HG02588 (cell line): ENCODE measurements at regions not wholly inside any gene's neighbourhood (a gene's known extent, or its start where the extent isn't known, plus 50 kb on each side); places are given as distances from the start of the nearest gene placed in this dataset.
"Not testable (repeated sequence)": the region's sequence is repeated elsewhere in the genome, so short reads cannot be mapped to it uniquely, and the experiment has no call there.

Experiments used
- ATAC-seq: cut with Tn5 transposase; IDR thresholded peaks from one replicate; pipeline ENCODE4 v1.9.1; 2021; ENCODE audit warnings: mild to moderate bottlenecking, moderate library complexity; ENCODE audit not compliant: unreplicated experiment

DNA sequence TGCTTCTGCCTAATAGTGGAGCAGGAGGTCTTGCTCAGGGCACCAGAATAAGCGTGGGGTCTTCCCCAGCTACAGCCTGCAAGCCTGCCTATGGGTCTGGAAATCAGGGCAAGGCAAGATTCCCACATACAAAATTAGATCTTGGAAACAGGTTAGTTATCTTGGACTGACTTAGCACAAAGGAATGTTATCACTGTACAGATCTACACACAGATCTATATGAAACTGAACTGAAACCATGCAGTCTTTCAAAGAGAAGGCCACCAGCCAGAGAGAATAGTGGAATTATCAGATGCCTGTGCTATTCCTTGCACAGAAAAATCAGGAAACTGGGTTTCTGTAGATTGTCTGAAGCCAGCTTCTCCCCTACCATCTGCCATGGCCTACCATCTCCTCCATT, 585.7 kb downstream of the ACTL7B start:
- no peak for ATAC-seq

DNA sequence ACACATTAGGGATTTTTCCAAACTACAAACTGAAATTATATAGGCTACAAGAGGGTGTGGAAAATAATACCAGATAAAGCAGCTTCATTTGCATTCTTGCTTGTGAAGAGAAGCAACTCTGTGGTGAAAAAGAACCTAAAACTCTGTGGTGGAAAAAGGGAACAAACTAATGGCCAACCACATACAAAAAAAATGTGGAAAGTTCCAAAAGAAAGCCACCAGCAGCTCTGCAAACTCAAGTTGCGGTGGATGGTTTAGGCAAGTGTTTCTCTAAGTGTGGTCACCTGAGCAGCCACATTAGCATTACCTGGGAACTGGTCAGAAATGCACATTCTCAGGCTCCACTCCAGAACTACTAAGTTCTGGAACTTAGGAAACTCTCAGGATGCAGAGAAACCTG, 586.4 kb downstream of the ACTL7B start:
- ATAC-seq, result no peak

DNA sequence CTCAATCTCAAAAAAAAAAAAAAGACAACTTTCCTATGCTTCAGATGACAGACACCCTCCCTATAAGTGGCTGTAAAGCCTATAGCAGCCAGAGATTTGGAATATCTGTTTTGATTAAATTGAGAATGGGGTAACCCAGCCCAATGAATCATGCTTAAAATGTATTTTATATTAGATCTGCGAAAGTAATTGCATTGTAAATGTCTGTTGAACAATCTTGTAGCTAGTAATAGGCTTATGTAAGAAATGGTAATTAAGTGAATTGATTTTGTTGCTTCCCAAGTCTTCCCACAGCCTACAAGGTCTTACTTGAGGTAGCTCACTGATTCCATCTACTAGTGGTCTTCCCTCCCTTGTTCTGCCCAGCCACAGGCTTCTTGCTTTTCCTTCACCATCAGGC, 590.7 kb downstream of the ACTL7B start:
- no peak for ATAC-seq

DNA sequence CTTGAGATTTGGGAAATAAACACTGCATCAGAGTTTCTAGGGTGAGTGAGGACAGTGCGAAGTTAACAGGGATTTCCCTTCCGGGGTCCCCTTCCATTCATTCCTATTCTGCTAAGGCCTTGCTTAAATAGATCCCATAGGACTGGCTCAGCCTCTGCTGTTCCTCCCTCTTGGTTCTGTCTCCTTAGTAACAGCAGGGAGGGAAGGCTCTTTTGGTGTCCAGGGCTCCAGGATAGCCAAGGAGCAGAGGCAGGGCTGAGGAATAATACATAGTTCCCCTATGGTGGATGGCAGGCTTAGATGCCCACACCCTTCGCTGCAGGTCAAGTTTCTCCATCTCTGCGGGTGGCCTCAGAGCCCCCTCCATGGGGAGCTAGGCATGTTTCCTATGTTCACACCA, 591.7 kb downstream of the ACTL7B start:
- ATAC-seq, result no peak

DNA sequence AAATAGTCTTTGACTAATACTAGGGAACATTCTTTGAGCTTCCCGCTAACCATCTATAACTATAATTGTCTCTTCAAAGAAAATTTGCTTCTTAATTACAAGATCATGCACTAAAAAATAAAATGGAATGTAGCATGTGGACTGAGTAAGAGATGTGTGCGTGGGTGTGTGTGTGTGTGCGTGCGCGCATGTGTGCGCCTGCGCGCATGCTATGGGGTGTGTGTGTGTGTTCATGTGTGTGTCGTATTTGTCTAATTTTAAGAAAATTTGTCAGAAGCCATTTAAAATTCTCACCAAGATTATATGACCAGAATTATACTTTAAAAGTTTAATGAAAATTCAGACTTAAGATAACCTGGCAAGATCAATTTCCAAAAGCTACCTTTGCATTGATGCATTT, 593.0 kb downstream of the ACTL7B start:
- no peak for ATAC-seq

DNA sequence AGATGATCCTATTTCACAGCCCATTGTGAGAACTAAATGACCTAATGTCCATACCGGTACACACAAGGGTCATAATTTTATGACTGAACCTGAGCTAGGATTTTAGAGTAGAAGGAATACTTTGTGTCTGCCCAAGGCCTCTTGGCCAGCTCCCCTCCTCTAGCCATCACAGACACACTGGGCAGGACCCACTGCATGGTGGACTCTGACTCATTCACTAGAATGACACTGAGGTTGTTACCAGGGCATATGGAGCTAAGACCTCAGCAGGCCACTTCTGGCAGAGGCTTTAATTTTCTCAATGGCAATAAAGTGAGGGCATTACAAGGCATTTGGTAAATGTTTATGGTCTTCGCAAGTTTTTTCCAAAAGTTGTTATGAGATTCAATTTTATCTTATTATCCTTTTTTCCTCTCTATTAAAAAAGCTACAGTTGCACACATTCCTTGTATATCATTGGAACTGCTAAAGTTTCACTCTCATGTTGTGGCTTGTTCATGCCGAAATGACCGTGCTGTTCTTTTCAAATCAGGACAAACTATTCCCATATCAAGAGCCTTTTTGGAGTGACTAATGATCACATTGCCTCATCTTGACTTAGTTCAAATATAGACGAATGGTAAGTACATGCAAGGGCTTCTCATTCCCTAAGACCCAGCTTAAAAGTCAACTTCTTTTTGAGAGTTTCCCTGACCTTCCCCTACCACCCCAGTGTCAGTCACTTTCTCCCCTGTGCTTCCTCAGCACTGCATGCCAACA, 595.7 kb downstream of the ACTL7B start:
- no peak for ATAC-seq

DNA sequence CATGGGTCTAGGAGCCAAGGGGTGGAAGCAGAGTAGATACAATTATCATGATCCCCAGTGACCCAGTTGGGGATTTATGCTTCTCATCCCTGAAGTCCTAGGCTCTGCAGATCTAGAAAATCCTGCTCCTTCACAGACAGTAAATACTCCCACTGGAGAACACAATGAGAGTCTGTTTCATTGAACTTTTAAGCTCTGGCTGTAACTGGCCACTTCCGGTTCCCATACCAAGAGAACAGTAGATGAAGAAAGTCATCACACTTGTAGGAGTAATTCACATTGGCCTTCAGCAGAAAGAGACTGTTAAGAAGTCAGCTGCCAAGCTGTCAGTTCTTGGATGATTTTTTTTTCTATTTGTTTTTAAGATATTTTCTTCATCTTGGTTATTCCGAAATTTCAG, 597.1 kb downstream of the ACTL7B start:
- ATAC-seq, result no peak

DNA sequence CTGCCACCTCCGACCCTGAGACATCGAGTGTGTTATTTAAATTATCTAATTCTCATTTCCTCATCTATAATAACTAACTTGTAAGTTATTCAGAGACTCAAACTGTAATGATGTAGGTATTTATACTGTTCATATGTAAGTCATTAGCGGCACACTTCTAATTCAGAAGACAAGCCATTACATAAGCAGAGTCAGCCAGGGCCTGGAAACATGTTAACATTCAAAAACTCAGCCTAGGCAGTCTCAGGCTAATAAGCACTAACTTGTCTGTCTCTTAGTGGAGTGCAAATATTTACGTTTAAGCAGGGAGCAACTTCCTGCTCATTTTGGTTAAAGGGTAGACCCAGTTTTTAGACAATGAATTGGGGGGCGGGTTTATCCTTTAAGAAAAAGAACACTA, 598.4 kb downstream of the ACTL7B start:
- no peak for ATAC-seq

DNA sequence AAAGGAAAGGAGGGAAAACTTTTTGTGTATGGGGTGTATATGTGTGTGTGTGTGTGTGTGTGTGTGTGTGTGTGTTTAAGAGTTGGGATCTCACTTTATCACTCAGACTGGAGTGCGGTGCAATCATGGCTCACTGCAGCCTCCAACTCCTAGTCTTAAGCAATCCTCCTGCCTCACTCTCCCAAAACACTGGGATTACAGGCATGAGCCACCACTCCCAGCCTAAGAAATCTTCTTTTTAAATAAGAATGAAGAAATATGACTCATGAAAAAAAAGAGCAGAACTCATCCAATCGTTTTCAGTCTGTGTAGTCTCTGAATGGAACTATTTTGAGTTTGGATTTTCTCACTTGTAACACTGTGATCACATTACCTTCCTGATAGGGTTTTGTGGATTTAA, 601.5 kb downstream of the ACTL7B start:
- no peak for ATAC-seq

DNA sequence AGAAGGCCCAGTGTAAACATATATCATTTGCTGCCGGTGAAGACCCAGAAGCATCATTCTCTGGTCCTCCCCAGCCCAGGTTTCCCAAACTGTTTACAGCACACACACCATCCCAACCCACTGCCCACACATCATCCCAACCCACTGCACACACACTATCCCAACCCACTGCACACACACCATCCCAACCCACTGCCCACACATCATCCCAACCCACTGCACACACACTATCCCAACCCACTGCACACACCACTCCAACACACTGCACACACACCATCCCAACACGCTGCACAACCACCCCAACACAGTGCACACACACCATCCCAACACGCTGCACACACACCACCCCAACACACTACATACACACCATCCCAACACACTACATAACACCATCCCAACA, 608.4 kb downstream of the ACTL7B start:
- not testable (repeated sequence) for ATAC-seq

DNA sequence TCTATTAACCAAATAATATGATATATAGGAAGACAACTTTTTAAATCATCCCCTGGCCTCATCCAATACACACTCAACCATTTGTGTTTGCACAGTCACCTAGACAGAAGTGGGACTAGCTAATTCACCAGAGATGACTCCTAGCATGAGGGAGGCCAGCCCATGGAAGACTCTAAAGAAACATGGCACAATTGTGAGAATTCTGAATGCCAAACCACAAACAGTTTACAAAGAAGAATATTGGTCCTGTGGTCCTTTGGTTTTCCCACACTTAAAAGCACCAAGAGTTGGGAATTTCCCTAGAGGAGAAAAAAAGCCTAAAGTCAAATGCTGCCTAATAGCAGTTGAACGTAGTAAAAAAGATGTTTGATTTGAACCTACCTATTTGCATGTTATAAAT, 609.9 kb downstream of the ACTL7B start:
- no peak for ATAC-seq

DNA sequence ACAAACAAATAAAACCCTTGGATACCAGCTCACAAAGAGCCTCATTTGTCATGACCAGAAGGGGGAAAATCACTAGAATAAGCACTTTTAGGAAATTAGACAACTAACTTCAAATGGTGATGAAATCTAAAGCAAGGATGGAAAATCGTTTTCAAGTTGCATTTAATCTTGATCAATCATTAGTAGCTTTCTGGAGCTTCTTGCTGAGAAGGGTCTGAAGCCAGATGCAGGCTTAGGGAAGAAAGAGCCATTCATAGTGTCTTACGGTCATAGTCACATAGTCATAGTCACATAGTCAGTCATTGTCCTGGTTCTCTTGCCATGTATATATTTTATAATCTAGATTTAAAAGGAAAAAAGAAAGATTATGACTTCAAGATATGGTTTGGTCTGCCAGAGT, 610.5 kb downstream of the ACTL7B start:
- no peak for ATAC-seq

DNA sequence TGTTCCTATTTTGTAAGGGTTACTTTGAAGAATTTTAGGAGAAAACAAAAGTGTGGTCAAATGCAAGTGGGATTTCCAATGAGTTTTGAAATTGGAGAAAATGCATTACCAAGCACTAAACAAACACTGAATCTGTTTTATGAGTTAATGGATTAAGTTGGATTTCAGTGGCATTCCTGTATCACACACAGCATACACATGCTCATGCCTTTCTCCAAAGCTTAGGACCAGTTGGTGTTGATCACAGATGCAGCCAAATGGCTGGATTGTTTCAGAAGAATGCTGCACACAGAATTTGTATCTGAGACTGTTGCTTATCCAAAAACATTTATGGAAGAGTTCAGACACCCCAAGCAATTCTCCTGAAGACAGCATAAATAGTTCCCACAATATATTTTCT, 611.1 kb downstream of the ACTL7B start:
- no peak for ATAC-seq

DNA sequence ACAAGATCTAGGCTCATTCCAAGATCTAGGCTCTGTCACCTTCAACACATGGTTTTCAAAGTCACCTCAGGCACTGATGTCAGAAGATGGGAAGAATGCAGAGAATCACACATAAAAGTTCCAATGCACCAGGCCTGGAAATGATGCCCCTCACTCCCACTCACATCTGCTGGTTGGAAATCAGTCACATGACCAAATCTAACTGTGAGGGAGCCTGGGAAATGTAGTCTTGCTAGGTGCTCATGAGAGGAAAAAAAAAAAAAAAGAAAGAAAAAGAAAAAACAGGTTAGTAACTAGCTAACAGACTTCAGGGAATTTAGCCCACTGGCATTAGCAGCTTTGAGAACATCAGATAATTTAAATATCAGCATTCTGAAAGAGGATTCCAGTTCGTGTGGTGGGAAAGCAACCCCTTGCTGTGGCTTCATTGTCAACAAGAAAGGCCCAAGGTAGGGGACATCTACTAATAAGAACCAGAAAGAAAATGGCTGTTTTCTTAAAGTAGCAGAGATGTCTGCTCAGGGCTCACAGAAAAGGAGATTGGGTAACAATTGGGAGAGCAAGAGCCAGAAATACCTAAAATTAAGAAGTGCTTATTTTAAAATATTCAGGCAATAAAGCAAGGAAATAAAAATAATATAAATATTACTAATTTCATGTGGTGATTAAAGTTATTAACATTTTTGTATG, 614.3 kb downstream of the ACTL7B start:
- no peak for ATAC-seq

DNA sequence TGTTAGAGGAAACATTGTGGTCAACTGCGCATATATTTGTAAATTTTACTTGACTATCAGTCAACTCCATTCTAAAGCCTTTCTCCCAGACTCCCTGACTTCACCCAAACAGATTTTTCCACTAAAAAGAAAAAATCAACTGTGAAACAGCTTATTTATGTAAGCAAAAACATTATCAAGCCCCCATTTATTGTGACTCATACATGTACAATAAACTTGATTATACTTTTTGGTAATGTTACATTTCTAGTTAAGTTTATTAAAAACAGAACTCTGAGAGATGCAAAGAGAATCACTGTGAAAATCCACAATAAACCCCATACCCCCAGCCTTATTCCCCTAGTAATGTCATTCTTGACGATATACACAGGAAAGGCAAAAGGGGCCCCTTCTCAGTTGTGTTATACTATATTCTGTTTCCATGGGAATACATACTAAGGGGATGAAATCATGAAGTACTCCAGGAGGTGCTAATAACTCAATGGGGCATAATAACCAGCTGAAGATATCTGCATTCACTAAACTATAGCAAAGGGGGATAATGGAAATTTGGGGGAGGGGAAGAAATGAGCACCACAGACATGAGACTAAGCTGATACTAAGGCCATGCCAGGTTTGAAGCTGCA, 616.0 kb downstream of the ACTL7B start:
- ATAC-seq, result no peak

DNA sequence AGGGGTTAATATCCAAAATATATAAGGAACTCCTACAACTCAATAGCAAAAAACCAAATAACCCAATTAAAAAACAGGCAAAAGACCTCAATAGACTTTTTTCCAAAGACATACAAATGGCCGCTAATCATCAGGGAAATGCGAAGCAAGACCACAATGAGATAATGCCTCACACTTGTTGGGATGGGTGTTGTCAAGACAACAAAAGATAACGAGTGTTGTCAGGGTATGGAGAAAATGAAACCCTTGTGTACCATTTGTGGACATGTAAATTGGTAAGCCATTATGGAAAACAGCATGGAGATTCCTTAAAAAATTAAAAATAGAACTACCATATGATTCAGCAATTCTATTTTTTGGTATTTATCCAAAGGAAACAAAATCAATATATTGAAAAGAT, 620.2 kb downstream of the ACTL7B start:
- no peak for ATAC-seq

DNA sequence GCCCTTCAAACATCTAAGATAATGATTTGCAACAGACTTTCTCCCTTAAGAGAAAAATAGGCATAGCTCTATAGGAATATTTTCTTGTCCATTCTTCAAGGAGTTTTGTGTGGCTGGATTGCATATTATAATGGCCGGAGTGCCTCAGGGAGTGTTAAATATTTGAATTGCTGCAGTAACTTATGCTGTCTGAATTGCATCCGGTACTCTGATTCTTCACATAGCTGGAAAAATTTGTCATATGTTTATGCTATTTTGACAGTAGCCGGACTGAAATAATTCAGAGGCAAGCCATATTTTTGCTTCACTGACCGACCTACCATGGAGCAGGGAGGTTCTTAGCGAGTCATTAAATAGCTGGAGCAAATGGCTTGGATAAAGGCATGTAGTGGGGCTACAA, 621.0 kb downstream of the ACTL7B start:
- no peak for ATAC-seq

DNA sequence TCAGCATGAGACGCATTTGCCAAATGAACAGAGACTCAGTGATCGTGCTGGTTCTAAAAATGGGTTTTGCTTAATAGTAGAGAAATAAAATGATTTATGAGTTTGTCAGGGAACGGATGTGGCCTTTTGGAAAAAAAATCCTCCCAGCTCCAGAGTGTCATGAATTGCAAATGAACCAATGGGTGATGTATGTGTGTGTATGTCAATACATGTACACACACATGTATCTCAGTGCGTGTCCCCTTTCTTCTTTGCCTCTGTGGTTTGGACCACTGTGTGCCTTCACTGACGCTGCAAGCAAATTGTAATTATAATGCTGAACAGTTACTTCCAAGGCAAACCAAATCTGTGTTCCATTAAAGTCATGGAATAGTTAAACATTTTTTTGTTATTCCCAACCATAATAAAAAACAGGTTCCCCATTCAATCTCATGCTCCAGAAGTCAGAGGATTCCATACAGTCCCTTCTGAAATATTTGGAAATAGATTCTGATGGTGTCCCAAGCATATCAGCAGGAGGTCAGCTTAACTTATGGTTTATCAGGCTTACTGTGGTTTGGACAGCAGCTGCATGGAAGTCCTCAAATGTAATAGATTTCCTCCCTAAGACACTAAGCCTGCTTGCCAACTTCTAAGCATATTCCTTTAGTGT, 630.5 kb downstream of the ACTL7B start:
- ATAC-seq, result no peak

DNA sequence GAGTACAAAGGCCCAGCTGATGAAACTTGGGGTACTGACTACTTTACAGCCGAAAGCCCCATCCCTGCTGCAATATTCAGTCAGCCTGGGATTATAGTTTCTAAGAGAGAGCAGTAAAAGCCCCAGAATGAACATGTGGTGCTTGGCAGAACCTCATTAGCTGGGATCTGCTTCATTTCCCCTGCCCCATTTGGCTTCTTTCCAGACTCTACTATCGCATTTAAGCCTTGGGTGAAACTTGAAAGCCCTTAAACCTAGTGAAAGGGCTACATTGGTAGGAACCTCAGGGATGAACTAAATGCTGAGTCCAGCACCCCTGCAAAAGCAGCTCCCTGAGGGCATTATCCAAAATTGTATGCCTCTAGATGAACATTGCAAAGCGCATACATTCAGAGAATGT, 631.1 kb downstream of the ACTL7B start:
- ATAC-seq, result no peak

DNA sequence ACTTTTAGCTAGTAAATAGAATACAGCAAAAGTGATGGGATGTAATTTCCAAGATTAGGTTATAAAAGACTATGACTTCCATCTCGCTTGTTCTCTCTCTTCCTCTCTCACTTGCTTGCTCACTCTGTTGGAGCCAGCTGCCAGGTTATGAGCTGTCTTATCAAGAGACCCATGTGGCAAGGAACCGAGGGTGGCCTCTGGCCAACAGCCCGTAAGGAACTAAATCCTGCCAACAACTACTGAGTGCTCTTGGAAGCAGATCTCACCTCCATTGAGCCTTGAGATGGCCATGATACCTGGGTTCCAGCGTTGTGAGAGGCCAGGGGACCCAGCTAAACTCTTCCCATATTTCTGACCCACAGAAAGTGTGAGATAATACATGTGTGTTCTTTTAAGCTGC, 636.1 kb downstream of the ACTL7B start:
- ATAC-seq, result no peak

DNA sequence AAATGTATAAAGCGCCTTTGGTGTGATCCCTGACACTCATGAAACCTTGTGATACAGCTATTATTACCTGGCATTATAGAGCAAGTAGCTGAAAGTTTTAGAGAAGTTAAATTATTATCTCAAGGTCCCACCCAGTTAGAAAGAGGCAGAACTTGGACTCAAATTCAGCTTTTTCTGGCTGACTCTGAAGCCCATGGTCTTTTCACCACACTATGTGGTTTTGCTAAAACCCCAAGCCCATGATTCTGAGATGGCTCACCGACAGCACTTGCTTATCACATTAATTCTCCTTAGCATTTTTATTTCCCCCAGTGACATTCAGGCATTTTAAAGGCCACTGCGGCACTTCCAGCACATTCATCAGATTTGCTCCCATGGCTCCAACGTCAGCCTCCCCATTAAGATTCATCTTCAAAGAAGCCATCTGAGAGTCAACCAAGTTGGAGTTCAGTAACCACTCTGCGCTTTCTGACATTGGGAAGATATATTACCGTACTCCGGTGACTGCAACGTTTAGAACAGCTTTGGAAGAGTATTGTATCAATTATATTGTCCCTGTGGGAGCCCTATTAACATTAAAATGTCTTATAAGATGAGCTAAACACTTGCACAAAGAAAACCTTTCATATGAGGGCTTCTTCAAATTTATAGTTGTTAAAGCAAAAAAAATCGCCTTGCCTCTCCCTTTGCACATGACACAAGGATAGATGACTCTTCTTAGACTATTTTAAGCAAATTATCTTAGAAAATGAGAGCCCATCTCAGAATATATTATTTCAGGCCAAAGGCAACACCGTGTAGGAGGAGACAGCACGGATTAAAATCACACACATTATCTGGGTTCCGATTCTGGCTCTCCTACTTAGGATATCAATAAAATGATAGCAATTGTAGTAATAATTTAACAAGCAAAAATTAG, 638.1 kb downstream of the ACTL7B start:
- no peak for ATAC-seq
